HG03520 (cell line): ENCODE measurements at regions not wholly inside any gene's neighbourhood (a gene's known extent, or its start where the extent isn't known, plus 50 kb on each side); places are given as distances from the start of the nearest gene placed in this dataset.
"Not testable (repeated sequence)": the region's sequence is repeated elsewhere in the genome, so short reads cannot be mapped to it uniquely, and the experiment has no call there.

ENCODE experiments used
- ATAC-seq: cut with Tn5 transposase; IDR thresholded peaks from one replicate; pipeline ENCODE4 v1.9.1; 2021; ENCODE audit warnings: mild to moderate bottlenecking, moderate library complexity; ENCODE audit not compliant: unreplicated experiment

DNA sequence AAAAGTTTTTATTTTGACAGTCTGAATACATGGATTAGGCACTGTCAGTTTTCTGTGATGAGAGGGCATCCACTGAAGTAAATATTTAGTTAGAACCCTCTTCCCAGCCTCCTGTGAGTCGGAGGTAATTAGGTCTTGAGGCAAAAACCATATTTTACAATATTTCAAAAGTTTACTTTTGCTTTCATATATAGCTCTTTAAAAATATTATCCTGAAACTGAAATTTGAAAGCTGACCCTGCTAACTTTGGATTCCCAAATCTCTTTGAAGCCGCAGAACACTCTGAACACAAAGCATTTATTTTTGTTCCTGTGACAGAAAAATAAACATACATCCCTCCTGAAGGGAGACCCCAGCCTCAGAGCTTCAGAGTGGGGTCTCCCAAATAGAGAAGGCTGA, 317.4 kb downstream of the KIF20B start:
- no peak for ATAC-seq

DNA sequence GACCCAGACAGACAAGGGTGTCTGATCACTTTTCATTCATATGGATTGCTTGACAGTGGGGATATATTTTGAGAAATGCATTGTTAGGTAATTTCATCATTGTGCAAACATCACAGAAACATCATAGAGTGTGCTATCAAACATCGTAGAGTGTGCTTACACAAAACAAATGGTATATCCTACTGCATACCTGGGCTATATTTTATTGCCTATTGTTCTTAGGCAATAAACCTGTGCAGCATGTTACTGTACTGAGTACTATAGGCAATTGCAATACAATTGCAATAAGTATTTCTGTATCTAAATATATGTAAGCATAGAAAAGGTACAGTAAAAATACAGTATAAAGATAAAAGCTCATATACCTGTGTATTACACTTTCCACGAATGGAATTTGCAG, 319.1 kb downstream of the KIF20B start:
- ATAC-seq: no peak

DNA sequence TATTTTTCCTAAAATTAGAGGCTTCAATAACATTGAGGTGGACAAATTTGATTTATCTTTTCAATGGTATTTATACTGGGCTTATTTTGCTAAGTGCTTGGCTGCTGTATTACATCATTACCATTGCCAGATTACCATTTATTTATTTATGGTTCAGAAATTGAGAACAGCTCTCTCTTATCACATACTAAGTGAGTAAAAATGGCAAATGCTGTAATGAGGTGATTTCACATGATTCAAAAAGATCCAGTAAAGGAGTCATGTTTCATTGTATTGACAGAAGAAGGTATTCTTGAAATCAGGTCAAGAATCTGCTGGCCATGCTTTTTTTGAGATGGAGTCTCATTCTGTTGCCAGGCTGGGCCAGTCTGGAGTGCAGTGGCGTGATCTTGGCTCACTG, 322.6 kb downstream of the KIF20B start:
- ATAC-seq: no peak

DNA sequence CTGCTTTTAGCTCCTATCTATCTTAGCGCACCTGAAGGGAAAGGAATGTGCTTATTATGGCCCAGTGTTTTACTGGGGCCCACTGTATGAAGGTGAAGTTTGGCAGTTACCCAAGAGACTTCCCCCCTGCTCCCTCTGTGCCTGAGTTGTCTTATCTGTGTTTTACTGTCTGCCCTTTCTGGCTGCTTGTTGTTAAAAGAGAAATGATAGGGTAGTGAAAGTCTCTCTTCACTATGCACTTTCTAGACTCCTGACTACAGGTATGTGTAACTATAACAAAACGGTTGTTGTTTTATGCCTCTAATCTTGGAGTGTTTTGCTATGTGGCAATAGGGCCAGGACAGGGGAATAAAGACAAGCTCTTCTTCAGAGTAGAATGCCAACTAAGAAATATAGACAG, 326.9 kb downstream of the KIF20B start:
- ATAC-seq: no peak

DNA sequence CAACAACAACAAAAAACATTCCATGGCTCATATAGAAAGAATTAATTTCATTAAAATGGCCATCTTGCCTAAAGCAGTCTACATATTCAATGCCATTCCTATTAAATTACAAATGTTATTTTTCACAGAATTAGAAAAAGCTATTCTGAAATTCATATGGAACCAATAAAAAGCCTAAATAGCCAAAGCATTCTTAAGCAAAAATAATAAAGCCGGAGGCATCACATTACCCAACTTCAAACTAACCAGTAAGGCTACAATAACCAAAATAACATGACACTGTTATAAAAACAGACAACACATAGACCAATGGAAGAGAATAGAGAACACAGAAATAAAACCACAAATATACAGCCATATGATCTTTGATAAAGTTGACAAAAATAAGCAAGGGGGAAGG, 330.4 kb downstream of the KIF20B start:
- no peak for ATAC-seq

DNA sequence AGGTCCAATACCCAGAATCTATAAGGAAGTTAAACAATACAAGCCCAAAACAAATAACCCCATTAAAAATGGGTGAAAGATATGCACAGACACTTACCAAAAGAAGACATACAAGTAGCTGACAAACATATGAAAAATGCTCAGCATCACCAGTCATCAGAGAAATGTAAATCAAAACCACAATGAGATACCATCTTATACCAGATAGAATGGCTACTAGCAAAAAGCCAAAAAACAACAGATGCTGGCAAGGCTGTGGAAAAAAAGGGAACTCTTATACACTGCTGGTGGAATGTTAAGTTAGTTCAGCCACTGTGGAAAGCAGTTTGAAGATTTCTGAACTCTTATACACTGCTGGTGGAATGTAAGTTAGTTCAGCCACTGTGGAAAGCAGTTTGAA, 331.1 kb downstream of the KIF20B start:
- ATAC-seq: no peak

DNA sequence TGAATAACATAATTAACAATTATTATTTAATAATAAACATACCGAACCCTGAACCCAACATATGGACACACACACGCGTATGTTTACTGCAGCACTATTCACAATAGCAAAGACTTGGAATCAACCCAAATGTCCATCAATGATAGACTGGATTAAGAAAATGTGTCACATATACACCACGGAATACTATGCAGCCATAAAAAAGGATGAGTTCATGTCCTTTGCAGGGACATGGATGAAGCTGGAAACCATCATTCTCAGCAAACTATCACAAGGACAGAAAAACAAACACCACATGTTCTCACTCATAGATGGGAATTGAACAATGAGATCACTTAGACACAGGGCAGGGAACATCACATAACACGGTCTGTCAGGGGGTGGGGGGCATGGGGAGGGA, 333.5 kb downstream of the KIF20B start:
- ATAC-seq: not testable (repeated sequence)

DNA sequence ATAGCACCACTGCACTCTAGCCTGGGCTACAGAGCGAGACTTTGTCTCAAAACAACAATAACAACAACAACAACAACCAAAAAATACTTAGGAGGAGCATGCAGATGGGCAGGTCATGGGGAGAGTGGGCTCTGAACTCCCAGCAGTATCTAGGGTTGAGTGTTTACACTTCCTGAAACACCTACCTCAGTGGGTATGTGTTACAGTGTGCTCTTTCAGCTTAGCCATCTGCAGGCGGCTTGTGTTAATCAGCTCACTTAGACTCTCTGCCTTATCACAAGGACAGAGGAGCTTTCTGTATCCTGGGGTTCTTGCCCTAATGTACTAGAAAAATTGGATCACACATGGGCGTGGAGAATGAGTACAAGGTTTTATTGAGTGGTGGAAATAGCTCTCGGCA, 340.2 kb downstream of the KIF20B start:
- ATAC-seq: no peak

DNA sequence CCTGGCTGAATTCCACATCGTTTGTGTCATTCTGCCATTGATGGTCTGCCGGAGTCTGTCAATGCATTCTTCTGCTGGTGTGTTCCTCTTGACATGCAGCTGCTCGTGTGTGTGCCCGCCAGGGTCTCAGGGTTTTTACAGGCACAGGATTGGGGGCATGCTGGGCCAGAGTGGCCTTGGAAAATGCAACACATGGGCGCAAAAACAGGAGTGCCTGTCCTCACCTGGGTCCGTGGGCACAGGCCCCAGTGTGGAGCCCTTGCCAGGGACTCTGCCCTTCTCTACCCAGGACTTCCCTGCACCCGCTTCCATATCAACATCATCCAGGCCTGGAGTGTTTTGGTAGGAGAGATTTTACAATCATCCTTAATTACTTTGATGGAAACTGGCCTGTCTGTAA, 340.7 kb downstream of the KIF20B start:
- ATAC-seq: no peak

DNA sequence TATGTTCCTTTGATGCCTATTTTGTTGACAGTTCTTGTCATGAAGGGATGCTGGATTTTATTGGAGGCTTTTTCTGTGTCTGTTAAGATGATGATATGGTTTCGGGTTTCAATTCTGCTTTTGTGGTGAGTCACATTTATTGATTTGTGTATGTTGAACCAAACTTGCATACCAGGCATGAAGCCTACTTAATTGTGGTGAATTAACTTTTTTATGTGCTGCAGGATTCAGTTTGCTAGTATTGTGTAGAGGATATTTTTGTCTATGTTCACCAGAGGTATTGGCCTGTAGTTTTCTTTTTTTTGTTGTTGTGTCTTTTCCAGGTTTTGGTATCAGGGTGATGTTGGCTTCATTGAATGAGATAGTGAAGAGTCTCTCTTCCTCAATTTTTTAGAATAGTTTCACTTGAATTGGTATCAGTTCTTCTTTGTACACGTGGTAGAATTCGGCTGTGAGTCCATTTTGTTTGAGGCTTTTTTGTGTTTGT, 345.9 kb downstream of the KIF20B start:
- peak; percentile 80 for ATAC-seq

DNA sequence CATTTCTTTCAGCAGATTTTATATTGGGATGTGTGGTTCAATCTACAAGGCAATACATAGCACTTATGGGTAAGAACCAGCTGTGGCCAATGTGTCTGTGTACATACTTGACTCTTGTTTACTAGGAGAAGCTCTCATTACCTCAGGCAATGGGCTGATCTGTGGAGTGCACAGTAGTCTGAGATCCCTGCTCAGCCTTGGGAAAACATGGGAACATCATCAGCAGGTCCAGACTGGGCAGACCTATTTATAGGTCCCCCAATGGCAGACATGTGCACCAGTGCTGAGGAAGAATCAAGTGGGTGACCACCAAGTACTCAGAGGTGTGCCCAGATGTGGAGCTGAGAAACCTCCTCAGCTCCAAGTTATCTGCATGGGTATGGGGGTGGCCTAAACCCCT, 349.7 kb downstream of the KIF20B start:
- no peak for ATAC-seq

DNA sequence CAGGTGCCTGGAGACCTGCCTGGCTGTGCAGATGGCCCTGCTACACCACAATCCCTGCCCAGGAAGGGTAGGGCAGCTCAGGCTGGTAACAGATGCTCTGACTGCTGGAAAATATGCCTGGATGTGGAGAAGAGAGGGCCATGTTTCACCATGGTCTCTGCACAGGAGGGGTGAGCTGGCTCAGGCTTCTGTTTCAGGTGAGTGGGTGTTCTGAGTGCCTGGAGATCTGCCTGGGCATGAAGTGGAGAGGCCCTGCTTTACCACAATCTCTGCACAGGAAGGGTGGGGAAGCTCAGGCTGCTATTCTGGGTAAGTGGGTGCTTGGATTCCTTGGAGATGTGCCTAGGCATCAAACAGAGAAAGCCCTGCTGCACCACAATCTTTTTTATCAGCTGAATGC, 350.1 kb downstream of the KIF20B start:
- peak; percentile 29 for ATAC-seq

DNA sequence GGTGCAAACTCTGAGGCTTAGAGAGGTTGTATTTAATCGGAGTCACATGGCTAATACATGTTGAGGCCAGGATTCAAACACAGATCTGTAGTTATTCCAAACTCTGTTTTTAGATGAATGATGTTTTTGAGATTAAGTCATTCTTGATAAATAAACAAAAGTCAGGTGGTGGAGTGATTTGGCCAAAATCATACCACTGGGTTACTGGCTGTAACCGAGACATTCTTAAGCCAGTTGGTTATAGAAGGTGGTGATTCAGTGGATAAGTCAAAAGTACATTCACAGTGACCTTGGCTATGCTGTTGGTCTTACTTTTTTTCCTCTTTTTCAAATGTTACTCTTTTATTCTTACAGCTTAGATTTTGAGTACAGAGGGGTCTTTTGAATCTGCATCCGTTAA, 361.4 kb downstream of the KIF20B start:
- no peak for ATAC-seq

DNA sequence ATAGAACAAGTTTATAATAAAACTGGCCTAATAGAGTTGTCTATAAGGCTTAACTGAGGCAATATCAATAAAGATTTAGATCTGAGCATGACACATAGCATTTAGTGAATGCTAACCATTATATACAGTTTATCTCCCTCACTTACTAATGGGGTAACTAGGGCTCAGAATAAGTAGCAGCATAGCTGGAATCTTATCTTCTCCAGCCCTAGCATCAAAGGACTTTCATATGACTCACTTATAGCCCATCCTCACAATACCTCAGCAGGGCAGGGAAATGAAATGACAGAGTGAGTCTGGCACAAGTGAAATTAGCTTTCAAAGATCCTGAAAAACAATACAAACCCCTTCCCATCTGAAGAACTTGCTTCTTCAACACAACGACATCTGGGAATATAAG, 362.9 kb downstream of the KIF20B start:
- no peak for ATAC-seq

DNA sequence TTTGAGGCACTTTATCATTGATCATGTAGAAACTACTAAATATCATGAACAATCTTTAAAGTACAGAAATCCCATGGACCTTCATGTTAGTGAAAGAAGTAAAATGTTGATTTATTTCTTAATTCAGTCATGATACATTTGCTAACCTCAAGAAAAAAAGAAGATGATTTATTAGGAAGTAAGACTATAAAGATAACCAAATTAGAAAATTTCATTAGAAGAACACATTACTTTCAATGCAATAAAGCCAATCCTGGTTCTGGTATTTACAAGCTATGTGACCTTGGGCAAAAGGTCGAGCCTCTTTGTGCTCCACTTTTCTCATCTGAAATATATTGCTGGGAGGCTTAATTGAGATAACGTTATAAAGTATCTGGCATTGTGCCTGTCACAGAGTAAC, 365.0 kb downstream of the KIF20B start:
- ATAC-seq: no peak

DNA sequence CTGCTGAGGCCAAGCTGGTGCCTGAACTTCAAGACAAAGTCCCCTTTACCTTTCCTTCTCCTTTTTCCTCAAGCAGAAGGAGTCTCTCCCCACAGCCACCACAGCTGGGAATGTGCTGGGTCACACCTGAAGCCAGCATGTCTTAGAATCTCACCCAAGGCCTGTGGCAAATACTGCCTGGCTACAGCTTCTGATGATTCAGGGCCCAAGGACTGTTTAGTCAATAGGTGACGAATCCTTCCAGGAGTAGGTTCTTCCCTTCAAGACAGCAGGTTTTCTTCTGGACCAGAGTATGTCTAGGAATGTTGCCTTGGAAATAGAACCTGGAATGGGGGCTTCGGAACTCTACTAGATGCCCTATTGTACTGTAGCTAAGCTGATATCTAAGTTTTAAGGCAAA, 374.6 kb downstream of the KIF20B start:
- ATAC-seq: no peak

DNA sequence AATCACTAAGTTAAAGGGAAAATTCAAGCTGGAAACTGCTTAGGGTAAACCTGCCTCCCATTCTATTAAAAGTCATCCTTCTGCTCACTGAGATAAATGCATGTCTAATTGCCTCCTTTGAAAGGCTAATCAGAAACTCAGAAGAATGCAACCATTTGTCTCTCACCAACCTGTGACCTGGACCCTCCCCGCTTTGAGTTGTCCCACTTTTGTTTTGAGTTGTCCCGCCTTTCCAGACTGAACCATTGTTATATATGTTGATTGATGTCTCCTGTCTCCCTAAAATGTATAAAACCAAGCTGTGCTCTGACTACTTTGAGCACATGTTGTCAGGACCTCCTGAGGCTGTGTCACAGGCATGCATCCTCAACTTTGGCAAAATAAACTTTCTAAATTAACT, 378.4 kb downstream of the KIF20B start:
- ATAC-seq: no peak

DNA sequence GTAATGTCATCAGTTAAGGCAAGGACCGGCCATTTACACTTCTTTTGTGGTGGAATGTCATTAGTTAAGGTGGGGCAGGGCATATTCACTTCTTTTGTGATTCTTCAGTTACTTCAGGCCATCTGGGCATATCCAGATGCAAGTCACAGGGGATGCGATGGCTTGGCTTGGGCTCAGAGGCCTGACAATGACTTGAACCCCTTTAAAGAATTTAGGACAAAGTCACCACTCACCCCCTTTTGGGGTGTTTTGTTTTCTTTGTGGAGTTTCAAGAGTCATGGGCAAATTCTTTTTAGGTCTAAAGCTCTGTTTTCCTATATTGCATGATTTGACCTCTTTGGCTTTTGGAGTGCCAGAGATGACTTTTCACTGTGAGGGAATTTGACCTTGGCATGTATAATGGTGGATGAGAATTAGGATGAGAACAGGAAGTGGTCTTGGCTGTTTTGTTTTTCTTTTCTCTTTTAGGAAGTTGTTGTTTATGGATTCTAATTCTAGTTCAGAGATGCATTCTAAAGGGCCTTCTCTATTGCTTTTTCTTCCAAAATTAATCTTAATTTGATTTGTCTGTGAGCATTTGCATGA, 385.3 kb downstream of the KIF20B start:
- not testable (repeated sequence) for ATAC-seq

DNA sequence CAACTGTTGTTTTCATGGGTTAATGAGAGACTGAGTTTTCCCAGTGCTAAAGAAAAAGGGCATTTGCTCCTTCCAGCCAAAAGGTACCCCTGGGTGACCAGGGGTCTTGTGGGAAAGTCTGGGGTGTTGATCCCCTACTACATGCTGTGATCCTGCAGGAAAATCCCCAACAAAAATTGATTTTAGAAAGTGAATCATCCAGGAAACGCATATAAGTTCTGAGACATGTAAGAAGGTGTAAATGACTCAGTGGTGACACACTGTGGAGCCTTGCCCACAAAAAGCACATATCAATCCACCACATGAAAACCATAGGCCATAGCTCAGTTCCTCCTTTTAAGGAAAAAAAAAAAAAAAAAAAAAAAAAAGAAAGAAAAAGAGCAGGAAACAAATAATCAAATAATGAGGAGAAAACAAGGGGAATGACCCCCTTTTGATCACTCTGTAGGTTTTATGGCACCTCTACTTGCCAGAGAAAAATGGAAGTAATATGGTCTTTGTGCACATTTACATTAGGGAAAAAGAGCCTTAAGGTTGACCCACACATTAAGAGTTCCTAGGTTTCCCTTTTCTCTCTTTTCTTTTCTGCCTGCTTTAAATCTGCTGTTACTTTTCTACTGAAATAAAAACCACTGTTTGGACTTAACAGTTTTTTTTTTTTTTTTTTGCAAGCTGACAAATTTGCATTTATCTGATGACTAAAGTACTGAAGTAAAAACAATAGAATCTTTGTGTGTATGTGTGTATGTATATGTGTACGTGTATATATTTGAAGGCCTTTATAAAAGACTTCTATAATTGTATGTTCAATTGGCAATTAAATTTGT, 386.0 kb downstream of the KIF20B start:
- ATAC-seq: peak; percentile 99

DNA sequence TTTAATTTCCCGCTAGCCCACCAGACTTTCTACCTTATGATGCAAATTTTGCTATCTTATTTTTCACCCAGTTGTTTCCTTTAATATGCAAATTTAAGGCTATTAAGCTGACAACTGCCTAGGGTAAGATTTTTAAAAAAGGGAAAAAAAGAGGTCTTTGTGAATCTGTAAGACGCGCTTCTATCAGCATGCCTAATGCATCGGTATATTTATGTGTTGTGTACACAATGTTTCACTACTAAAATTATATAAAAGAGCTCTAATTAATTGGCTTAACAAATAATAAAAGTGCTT, 386.6 kb downstream of the KIF20B start:
- ATAC-seq: no peak

DNA sequence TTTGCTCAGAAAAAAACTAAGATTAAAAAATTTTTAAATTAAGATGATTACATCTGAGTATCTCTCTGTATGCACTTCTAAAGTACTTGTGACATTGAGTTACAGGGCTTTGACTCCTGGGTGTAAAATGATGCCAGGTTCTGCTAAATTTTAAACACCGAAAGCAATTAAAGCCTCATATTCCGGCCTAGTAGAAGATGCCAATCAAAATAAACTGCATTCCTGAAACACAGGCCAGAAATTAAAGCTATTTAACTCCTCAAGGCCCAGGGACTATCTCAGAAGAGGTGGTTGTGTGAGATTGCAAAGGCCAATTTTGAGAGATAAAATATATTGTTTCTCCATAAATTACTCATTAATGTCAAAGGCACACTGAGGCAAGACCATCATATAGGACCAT, 388.3 kb downstream of the KIF20B start:
- ATAC-seq: no peak

DNA sequence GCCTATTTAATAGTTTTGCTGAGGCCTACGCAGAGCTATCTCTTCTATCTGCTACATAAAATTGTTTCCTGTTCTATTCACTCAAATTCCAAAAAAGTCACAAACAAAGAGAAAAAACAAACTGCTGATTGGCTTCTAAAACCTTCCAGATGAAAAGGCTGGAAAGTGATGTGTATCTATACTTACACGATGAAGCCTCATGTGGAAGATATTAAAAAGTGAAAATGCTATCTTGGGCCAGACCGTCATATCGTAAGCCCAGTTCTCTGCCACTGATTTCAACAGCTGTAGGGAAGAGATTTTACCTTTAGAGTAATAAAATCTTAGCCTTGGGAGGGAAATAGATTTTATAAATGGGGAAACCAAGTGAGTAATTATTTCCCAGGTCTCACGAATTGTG, 394.8 kb downstream of the KIF20B start:
- no peak for ATAC-seq

DNA sequence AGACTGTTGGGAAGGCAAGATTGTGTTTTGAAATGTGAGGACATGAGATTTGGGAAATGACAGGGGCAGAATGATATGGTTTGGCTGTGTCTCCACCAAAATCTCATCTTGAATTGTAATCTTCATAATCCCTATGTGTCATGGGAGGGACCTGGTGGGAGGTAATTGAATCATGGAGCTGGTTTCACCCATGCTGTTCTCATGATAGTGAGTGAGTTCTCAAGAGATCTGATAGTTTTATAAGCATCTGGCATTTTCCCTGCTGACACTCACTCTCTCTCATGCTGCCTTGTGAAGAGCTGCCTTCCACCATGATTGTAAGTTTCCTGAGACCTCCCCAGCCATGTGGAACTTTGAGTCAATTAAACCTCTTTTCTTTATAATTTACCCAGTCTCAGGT, 406.2 kb downstream of the KIF20B start:
- ATAC-seq: not testable (repeated sequence)
